Right ventricle myocardium inferior (tissue), 1 donor: ENCODE measurements at regions not wholly inside any gene's neighbourhood (a gene's known extent, or its start where the extent isn't known, plus 50 kb on each side); places are given as distances from the start of the nearest gene placed in this dataset.
"Not testable (repeated sequence)": the region's sequence is repeated elsewhere in the genome, so short reads cannot be mapped to it uniquely, and the experiment has no call there.

Experiments
- ATAC-seq: fragments of 200-7000 bp; cut with Tn5 transposase; one replicate; pipeline ENCODE4 v1.9.1; 2020; ENCODE audit warnings: mild to moderate bottlenecking, moderate library complexity
- DNase-seq: peaks from one replicate; pipeline ENCODE4 v3.0.0; 2021; ENCODE audit errors: missing footprints
- intact Hi-C: fragments of 100-400 bp; cut with DNase I; formaldehyde crosslinking; loops from one replicate; pipeline ENCODE4 v1.11.0; 2022
- donor health status: DM: no; HTN: yes; CAD: no; lungs with severe emphysema.

DNA sequence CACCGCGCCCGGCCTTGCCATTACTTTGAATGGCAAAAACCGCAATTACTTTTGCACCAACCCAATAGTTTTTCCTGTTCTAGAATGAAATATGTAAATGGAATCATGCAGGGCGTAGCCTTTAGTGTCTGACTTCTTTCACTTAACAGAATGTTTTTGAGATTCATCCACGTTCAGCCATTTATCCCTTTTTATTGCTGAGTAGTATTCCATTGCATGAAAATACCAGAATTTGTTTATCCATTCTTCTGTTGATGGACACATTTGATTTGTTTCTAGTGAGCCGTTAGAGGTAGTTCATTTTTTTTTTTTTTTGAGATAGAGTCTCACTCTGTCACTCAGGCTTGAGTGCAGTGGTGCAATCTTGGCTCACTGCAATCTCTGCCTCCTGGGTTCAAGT is 90.6 kb downstream of the SLC25A47 start:
- DNase-seq (no peak), ATAC-seq (no peak)
- intact Hi-C loops, result no loop called here

DNA sequence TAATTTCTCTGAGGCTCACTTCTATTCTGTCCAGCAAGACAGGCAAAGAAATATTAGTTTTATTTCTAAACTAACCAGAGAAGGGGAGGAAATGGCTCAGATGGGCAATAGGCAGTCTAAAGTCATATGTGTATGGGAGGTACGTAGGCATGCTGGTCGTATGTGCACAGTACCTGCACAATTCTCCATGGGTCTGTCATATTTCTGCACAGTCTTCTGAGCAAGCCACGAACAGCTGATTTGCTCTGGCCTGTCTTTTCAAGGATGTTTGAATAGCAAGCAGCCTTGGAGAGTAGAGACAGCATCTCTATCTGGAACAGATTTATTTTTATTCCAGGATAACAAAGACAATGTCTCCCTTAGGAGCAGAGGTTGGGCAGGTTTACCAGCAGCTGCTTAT is 92.1 kb downstream of the SLC25A47 start:
- intact Hi-C loops, result no loop called here
- ATAC-seq (no peak), DNase-seq (no peak)

DNA sequence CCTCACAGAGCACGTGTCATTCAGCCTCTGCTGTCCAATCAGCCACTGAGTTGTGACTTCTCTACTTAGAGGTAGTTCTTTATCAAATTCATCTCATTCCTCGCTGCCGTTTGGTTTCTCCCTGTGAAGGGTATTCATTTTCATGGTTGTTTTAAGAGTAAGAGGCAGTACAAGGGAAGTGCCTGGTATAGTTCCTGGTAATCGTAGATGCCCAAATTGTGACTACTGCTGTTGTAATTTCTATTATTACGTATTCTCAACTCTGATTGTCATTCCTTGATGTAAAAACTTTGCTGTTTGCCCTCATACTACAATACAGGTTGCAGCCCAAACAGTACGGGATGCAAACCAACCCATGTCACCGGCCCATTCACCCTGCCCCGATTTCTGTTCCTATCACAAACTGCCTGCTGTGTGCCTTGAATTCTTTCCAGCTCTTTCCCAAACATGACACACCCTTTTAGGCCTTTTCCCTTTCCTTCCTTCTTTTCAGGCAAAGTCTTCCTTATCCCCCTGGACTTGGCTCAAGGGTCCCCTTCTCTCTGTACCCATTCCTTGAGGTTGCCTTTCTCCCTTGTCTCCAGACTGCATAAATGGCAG is 93.0 kb downstream of the SLC25A47 start:
- no peak for DNase-seq
- no peak for ATAC-seq
- intact Hi-C loops, result no loop called here

DNA sequence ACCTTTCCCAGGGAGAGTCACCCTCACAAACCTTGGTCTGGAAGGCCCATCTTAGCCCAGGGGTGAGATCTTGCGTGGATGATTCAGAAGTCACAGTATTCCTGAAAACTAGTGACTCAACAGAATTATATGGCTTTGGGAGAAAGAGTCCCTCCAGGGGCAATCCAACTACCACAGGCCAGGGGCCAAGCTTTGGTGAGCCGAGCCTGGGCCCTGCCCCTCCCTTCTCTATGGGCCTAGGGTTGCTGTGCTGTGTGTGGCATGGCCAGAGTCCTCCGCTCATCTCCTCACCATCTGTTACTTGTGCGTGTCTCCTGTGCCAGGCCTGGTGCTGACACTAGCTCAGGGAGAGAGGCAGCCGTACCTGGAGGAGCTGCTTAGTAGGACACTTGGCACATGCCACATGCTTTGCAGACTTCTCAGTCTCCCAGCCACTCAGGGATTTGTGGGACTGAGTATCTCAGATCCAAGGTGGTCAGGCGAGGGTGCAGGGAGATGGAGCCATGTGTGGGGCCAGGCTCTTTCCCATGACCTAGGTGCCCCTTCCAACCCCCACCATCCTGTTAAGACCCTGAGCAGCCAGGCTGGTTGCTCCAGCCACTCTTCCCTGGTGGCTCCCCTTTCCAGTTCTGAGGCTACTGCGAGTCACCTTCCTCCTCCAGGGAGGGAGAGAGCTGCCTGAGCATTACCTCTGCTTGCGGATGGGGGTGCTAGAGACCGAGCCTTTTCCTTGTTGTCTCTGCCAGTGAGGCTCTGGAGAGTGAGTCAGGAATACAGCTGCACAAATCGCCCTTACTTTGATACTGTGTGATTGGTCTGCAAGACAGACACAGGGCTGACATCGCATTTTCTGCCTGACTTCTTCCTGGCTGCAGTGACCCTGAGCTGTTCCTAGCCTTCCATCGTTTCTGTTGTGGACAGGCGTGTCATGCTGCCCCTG is 94.1 kb downstream of the SLC25A47 start:
- DNase-seq (no peak), ATAC-seq (peak; percentile 81)
- intact Hi-C loops, result no loop called here

DNA sequence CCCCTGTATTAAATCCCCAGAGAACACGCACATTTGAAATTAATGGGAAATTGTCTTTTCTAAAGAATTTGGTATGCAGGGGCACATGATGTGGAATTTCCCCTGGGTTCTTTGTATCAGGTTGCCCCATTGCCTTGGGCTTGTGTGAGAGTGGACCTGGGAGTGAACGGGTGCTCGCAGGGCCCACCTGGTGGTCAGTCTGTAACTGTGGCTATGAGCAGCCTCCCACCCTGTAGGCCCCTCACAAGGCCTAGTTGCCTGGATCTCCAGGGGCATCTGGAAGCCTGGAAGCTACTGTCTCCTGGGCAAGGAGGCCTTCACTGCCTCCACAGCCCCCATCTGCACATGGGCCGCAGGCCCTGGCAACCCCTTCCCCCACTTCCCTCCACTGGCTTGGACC is 96.7 kb downstream of the SLC25A47 start:
- ATAC-seq, result no peak
- DNase-seq, result no peak
- intact Hi-C loops, result no loop called here

DNA sequence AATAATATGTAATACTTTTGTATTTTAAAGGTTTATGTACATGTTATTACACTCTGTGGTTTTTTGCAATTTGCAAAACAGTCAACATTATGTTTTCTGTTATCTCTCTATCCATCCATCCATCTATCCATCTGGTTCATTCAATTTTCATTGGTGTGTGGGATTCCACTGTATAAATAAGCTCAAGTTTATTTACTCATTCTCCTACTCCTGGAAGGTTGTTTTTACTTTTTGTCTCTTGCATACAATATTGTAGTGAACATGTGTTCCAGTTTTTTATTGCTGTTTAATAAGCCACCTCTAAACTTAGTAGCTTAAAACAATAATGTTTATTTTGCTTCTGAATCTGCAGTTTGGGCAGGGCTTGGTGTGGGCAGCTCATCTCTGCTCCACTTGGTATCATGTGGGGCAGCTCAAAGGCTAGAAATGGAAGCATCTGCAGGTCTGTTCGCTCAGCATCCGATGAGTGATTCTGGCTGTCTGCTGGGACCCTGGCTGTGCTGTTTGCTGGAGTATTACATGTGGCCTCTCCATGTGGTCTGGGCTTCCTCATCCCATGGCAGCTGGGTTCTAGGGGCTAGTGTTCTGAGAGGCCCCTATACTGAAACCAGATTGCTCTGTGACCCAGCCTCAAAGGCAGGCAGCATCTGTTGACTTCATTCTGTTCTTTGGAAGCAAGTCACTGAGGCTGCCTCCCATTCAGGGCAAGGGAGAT is 98.8 kb downstream of the SLC25A47 start:
- ATAC-seq, result no peak
- intact Hi-C loops, result no loop called here
- no peak for DNase-seq

DNA sequence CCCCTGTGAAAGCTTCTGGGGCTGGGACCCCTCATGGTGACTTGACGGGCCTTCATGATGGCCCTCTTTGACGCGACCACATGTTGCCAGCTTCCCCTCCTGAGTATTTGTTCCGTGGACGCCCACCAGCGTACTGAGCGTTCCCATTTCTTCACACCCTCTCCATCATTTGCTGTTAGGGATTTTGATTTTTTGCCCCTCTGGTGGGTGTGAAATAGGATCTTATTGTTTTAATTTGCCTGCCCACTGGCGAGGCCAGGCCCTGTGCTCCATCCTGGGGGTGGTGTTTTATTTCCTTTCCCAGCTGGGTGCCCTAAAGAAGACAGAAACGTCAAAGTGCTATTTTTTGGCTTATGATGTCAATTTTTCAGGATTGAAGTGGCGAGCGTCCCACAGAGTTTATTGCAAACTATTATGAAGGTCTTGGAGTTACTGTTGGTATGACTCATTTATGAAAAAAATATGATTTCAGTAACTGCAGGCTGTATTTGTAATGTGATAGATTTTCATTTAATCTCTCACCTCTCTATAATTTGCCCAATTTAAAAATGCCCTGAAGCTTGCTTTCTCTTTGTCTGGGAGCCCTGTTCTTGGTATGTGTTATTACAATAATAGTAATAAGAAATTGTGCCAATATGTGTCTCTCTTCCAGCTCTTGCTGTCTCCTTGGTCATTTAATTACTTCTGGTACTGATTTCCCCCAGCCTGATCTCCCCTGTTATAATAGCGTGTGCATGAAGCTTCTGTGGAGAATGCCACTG is 99.6 kb downstream of the SLC25A47 start:
- DNase-seq, result no peak
- no peak for ATAC-seq
- intact Hi-C loops, result no loop called here

DNA sequence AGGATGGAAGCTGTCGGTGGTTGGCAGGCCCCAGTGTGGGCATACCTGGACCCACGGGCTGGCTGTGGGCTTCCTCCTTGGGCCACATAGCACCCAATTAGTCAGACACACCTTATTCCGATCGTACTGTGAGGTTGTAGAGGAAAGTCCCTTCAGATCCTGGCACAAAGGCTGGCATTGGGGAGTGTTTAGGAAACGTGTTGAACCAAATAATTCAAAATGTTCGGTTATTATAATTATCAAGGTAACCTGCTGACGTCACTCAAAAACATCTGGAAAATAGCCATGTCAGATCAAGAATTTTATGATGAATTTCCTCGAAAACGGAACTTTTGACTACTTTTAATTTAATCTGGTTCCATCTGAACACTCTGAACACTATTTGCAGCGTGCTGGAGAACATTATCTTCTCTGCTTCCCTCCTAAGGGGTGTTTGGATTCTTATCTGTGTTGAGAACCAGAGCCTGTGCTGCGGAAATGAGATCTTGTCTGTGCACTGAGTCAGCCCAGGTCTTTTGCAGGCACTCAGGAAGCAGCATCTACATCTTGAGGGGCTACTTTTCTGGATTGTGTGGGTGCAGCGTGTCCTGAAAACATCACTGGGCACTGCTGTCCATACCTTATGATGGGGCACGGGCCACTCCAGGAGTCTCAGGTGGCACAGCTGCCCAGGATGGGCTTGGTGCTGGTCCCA is 100.3 kb downstream of the SLC25A47 start:
- no peak for DNase-seq
- intact Hi-C loops, result no loop called here
- ATAC-seq, result no peak

DNA sequence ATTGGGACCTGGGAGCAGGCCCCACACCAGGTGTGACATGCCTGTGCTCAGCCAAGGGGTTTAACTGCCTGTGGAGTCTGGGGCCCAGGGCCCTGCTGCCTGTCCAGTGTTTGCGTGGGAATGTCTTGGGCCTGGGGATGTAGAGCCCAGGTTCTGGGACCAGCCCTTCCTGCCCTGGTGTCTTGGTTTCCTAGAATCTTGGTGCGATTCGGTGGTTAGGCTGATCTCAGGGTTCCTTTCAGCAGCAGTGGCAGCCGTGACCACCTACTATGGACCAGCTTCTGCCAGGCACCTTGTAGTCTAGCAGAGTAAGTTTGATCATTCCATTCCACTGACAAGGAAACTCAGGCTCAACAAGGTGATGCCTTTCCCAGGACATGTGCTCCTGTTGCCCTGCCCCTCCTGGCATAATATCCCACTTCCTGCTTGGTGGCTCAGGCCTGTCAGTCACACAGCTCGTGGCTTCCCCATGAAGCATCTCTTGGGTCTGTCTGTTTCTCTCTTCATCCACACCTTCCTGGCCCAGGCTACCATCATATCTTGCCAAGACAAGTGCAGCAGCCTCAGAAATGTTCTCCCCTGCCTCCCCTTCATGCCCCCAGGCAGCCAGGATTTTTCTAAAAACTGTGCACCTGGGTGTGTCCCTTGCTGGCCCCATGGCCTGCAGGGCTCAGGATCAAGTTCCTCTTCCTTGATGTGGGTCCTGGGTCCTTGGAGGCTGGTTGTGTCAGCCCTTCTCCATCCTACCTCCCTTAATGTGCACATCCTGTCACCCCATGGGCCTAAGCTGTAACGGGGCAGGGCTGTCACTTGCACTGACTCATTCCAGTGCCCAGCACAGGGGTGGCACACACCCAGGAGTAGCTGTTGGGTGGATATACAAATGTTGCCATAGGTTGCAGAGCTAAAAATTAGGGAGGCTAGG is 101.6 kb downstream of the SLC25A47 start:
- DNase-seq (no peak), ATAC-seq (no peak)
- intact Hi-C loops, result no loop called here

DNA sequence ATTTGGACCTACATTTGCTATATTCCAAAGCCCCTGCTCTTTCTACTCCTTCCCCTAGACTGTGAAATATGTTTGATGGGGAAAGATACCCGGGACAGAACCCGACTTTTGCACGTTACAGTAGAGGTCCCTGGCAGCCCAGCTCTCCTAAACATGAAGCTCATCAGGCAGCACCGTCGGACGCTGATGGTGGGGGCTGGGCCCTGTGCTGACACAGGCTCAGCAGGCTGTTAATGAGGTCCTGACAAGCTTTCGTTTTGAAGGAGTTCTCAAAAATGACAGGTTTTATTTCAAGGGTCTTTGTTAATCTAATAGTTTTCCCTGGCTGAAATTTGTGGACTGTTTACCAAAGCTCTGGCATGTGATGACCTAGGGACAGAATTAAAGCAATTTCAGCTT is 102.3 kb downstream of the SLC25A47 start:
- no peak for ATAC-seq
- intact Hi-C loops, result no loop called here
- DNase-seq, result no peak

DNA sequence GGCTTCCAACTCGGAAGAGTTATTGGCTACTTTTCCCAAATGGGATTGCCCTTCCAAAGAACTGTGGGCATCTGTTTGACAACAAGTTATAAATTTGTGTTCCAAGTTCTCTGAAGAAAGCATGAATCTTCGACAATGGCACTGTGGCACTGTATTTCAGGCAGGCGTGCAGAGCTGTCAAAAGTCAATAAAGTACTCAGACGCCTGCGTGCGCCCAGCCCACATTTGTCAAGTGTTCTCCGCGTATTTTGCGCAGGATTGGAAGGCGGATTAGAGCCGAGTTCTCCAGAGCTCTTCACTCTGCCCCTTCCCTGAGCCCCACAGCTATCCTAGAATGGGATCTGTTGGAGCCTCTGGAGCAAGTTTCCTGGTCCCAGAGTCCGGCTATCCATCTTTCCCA is 103.2 kb downstream of the SLC25A47 start:
- ATAC-seq (no peak), DNase-seq (no peak)
- intact Hi-C loops, result no loop called here

DNA sequence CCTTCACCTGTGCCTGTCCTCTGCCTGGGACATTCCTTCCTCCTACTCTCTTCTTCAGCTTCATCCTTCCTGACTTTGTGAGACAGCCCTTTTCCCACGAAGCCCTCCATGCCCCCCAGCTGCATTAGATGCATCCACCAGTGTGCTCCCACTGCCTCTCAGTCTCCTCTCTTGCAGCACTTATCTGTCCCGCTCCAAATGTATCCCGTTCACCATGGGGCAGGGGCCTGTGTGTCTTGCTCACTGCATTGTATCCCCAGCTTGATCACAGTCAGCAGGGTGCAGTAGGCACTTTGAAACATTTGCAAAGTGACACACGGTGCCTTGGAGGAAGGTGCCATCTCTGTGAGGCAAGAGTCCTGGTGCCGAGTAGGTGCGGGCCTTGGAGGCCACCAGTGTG is 104.0 kb downstream of the SLC25A47 start:
- intact Hi-C loops, result no loop called here
- ATAC-seq (no peak), DNase-seq (no peak)

DNA sequence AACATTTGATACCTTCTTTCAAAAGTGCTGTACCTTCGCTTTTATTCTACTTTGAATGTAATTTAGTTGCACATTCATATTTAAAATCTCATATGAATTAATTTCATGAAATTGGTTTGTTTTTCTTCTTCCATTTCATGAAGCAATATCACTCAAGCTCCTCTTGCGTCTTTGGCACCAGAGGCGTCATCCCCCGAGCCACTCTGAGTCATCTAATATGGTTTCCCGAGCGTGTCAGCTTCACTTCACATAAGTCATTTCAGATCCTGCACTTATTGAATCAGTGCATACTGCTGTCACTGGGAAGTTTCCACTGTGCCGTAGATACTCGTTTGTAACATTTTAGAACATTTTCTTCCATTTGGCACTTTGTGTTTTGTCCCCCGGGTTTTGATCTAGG is 105.6 kb downstream of the SLC25A47 start:
- intact Hi-C loops, result no loop called here
- ATAC-seq (no peak), DNase-seq (no peak)

DNA sequence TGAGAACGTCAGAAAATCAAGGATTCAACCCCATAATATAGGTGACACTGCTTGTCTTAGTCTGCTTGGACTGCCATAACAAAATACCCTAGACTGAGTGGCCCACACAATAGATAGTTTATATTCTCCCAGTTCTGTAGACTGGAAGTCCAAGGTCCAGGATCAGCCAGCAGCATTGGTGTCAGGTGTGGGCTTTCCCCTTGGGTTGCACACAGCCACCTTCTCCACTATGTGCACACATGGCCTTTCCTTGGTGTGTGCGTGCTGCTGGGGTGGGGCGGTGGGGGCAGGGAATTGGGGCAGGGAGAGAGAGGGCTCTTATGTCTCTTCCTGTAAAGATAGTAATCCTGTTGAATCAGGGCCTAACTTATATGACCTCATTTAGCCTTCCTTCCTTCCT is 106.4 kb downstream of the SLC25A47 start:
- intact Hi-C loops, result no loop called here
- DNase-seq, result no peak
- no peak for ATAC-seq

DNA sequence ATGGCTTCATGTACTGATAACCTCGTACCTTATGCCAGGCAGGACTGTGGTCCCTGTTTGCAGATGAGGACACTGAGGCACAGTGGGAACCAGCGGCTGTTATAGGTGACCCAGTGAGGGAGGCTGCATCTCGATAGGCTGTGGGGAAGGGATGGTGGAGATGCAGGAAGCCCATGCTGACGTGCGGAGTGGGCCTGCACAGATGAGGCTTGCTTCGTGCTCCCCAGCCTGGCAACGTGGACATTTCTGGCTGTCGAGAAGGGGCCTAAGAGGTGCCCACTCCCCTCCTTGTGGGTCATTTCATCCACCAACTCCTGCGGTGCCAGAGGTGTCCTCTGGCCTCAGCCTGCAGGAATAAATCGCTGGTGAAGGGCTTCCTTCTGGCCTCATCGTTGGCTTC is 107.4 kb downstream of the SLC25A47 start:
- DNase-seq (no peak), ATAC-seq (no peak)
- intact Hi-C loops, result no loop called here

DNA sequence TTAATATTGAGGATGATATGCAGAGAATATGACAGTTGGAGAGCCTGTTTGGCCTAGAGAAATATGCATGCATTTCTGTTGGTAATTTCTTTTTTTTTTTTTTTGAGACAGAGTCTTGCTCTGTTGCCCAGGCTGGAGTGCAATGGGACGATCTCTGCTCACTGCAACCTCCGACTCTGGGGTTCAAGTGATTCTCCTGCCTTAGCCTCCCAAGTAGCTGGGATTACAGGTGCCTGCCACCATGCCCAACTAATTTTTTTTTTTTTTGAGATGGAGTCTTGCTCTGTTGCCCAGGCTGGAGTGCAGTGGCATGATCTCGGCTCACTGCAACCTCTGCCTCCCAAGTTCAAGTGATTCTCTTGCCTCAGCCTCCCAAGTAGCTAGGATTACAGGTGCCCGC is 108.3 kb downstream of the SLC25A47 start:
- intact Hi-C loops, DNase-seq, ATAC-seq: not testable (repeated sequence)

DNA sequence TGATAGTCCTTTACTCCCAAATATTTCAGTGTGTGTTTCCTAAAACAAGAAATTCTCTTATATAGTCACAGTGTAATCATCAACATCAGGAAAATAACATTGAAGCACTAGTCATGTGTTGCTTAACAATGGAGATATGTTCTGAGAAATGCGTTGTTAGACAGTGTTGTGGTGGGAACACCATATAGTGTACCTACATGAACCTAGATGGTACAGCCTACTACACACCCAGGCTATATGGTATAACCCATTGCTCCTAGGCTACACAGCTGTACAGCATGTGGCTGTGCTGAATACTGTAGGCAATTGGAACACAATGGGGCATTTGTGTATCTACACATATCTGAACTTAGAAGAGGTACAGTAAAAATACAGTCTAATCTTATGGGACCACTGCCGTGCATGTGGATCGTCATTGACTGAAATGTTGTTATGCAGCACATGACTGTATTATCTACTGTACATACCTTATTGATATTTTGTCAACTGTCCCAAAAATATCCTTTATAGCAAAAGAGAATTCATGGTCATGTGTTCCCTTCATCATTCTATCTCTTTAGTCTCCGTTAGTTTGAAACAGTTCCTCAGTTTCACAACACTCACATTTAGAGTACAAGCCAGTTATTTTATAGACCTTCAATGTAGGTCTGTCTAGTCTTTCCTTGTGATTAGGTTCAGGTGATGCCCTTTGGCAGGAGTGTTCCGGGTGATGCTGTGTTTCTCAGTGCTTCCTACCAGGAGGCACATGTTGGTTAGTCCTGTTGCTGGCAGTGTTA is 109.7 kb downstream of the SLC25A47 start:
- intact Hi-C loops, result no loop called here
- no peak for DNase-seq
- ATAC-seq, result no peak
